Activated naive CD8-positive, alpha-beta T cell treated with anti-CD3 and anti-CD28 coated beads, Interleukin-2, amount 50 U/mL, for 24 hours (primary cell): ENCODE measurements at regions not wholly inside any gene's neighbourhood (a gene's known extent, or its start where the extent isn't known, plus 50 kb on each side); places are given as distances from the start of the nearest gene placed in this dataset.
"Not testable (repeated sequence)": the region's sequence is repeated elsewhere in the genome, so short reads cannot be mapped to it uniquely, and the experiment has no call there.

ENCODE experiments used
- ATAC-seq: fragments of 150-1000 bp; cut with Tn5 transposase; one replicate; pipeline ENCODE4 v1.10.0; 2021
- DNase-seq: peaks from one replicate; pipeline ENCODE4 v3.0.0; 2021
- H3K27ac Mint-ChIP-seq: one replicate; pipeline ENCODE4 v1.8.0; 2021; ENCODE audit warnings: mild to moderate bottlenecking, mixed read lengths
- H3K27me3 Mint-ChIP-seq: one replicate; pipeline ENCODE4 v1.8.0; 2021; ENCODE audit warnings: mixed read lengths
- H3K36me3 Mint-ChIP-seq: one replicate; pipeline ENCODE4 v1.8.0; 2021; ENCODE audit warnings: low read depth, mixed read lengths
- H3K4me1 Mint-ChIP-seq: one replicate; pipeline ENCODE4 v1.8.0; 2021; ENCODE audit warnings: mixed read lengths
- H3K4me3 Mint-ChIP-seq: one replicate; pipeline ENCODE4 v1.8.0; 2021; ENCODE audit warnings: mild to moderate bottlenecking, moderate library complexity, mixed read lengths
- H3K9me3 Mint-ChIP-seq: one replicate; pipeline ENCODE4 v1.8.0; 2021; ENCODE audit warnings: mixed read lengths

DNA sequence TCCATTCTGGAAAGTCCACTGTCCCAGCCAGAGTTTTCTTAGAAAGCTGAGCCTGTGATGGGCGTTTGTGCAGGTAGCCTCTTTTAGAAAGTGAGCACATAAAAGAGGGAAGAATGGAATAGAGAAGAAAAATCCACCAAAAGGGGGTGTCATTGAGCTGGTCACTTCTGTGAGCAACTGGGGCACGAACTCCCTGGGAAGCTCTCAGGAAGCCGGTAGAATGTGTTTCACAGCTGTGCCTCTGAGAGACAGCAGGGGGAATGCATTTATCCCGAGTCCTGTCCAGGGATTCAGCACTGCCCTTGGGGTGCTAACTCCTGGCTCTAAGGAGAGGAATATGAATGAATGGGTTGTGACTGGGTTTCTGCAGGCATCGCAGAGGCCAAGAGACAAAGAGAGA is 73.8 kb upstream of the SPATA31A3 start:
- not testable (repeated sequence) for H3K27me3 Mint-ChIP-seq, H3K4me3 Mint-ChIP-seq, H3K27ac Mint-ChIP-seq, DNase-seq, H3K4me1 Mint-ChIP-seq, H3K9me3 Mint-ChIP-seq, H3K36me3 Mint-ChIP-seq, ATAC-seq

DNA sequence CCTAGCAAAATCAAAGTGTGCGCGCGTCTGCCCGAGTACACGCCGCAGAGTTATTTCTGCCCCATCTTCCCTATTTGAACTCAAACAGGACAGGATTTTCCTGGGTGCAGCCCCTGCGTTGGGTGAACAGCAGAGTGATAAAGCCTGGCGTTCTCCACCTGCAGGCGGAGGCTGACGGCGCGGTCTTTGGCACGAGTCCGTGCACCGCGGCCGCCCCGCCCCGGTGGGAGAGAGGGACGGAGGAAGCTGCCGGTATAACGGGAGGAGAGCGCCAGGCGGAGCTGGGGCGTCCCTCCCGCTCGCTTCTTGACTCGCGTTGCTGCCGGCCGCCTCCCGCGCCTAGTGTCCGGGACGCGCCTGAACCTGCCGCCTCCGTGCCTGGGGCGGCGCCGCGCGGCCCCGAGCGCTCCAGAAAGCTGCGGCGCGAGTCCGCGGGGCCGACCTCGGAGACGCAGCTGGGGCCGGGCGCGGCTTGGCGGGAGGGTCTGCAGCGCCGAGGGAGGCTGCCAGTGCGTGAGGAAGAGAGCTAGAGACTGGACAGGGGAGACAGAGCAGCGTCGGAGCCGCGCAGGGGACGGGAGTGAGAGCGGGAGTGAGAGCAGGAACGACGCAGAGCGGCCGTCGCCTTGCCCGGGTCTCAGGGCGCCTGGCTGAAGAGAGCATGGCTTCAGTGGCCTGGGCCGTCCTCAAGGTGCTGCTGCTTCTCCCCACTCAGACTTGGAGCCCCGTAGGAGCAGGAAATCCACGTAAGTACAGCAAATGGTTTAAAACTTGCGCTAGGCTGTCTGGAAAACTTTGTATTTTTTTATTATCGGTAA is 66.8 kb upstream of the SPATA31A3 start:
- not testable (repeated sequence) for H3K27me3 Mint-ChIP-seq, ATAC-seq, H3K36me3 Mint-ChIP-seq, H3K4me1 Mint-ChIP-seq, H3K9me3 Mint-ChIP-seq, H3K4me3 Mint-ChIP-seq, H3K27ac Mint-ChIP-seq
- peak; percentile 1 for DNase-seq
